Sciatic nerve (tissue), 2 donors: ENCODE measurements at regions not wholly inside any gene's neighbourhood (a gene's known extent, or its start where the extent isn't known, plus 50 kb on each side); places are given as distances from the start of the nearest gene placed in this dataset.
A peak's percentile ranks its signal among the peaks of the same experiment; 100 is the strongest.

Source experiments
- ATAC-seq: fragments of 200-7000 bp; cut with Tn5 transposase; one replicate; pipeline ENCODE4 v1.9.1; 2020; ENCODE audit warnings: mild to moderate bottlenecking, moderate library complexity
- DNase-seq: peaks from one replicate; pipeline ENCODE4 v3.0.0-alpha.2; 2020; ENCODE audit warnings: low spot score
- intact Hi-C: fragments of 100-400 bp; cut with DNase I; formaldehyde crosslinking; loops from one replicate; pipeline ENCODE4 v1.14.2; 2022
- donor health status: DM: no; HTN: no; CAD: no.
- donor health status: DM: no; HTN: no; CAD: no.

- no peak for ATAC-seq
- intact Hi-C loops, result no loop called here
- no peak for DNase-seq
Observed at GRCh38 chr7:47152307-47152706, 429.6 kb downstream of the TNS3 start.

DNA sequence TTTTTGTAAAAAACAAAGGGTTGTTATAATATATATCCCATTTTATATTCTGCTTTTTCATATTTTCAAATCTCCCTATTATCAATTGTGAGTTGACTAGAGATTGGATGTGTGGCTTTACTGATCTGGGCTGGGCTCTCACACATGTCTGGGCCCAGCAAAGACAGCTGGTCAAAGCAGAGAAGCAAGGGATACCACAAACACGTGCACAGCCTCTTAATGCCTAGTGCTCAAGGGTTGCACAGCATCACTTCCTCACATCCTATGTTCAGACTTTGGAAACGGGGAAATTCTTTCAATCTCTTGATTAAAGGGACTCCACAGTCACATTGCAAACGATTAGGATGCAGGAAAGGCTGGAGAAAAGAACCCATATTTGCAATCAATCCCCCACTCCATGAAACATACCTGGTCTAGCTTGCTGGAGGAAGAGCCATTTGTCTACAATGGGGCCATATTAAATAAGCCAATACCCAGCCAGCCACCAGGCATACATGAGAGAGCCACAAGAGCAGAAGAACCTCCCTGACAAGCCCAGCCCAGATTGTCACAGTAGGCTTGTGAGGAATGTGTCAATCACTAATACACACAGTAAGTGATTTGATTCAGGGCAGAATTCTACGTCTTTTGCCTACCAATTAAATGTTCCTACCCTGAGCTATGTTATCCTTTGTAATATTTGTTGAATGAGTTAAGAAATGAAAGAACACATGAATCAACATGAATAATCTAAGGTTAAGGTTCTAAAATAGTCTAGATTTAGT lies 431.2 kb downstream of the TNS3 start:
- DNase-seq, result no peak
- intact Hi-C loops, result no loop called here
- ATAC-seq, result no peak

GRCh38 chr7:47149971-47150370 lies 431.9 kb downstream of the TNS3 start:
- intact Hi-C loops, result no loop called here
- DNase-seq (no peak), ATAC-seq (no peak)

- DNase-seq (no peak), ATAC-seq (peak; percentile 14)
- intact Hi-C loops, result no loop called here
Observed at GRCh38 chr7:47149208-47149839, 432.6 kb downstream of the TNS3 start.

DNA sequence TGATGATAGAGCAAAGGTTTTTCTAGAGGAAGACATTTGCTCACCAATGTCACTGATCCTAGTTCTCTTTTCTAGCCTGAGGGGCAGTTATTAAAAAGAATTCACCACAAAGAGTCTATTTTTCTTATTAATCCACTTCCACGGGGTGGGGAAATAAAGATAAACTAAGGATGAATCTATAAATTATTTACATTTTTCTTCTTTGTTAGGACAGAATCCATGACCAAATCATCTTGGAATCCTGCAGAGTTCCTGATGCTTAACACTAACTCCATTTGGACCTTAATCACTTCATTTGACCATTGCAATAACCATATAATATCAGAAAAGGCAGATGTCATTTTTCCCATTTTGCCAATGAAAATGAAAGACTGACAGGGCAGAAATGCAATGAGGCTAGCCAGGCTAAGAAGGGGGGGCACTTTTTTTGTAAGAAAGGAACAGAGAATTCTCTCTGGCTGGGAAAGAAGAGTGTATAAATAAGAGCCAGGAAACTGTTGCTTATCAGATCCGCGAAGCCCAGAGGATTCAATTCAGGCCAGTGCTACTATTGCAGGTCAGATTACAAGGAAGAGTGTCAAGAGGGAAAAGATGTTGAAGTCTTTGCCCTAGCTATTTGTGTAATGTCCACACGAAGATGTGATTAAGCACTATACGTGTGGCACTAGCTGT lies 433.2 kb downstream of the TNS3 start:
- DNase-seq (no peak), ATAC-seq (peak; percentile 44)
- intact Hi-C loops, result no loop called here

DNA sequence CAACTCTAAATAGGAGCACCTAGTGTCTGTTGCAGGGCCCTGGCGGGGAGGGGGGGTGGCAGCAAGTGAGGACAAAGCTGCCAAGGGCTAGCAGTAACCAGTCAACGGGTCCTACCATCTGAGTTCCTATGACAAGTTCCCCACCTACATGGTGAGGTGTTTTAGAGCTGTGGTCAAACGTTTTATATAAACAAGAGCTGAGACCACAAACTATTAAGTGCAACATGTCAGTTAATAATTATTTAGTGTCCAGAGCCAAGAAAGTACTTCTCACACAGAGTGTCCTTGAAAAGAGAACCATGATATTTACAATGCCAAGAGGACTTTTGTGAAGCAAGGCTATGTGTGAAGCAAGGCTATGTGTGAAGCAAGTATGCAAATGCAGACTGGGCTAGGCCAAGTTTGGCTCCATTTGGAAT lies 434.7 kb downstream of the TNS3 start:
- DNase-seq (no peak), ATAC-seq (no peak)
- intact Hi-C loops, result no loop called here

- DNase-seq (no peak), ATAC-seq (no peak)
- intact Hi-C loops, result no loop called here
Observed at GRCh38 chr7:47145982-47146381, 435.9 kb downstream of the TNS3 start.

- DNase-seq (no peak), ATAC-seq (peak; percentile 71)
- intact Hi-C loops, result no loop called here
Observed at GRCh38 chr7:47145186-47145725, 436.7 kb downstream of the TNS3 start.

DNA sequence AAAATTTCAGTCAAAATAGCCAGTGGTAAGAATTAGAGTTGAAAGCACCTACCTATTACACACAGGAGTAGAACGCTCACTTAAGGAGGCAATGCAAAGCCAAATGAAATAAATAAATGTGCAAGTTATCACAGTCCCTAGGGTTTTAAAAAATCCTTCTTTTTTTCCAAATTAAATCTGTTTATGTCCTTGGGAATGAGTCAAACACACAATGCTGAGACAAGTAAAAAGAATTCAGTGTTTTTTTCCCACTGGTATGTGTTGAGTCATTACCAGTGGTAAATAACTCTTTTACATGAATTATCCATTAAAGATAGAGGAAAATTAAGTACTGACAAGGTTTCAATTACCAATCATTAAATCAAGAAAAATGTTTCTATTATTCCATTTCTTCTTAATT lies 438.6 kb downstream of the TNS3 start:
- intact Hi-C loops, result no loop called here
- DNase-seq (no peak), ATAC-seq (no peak)

DNA sequence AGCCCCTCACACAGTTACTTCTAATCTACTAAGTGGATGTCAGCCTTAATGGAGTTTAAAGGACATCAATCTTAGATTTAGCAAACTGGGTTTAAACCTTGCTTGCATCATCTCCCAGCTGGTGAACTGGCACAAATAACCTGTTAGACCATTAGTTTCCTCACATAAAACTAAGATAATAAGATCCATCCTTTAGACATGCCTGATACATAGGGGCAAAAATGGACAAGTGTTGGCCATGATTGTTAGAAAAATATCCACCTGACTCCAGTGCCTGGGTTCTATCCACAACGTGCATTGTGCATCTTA lies 439.1 kb downstream of the TNS3 start:
- ATAC-seq (no peak), DNase-seq (no peak)
- intact Hi-C loops, result no loop called here

DNA sequence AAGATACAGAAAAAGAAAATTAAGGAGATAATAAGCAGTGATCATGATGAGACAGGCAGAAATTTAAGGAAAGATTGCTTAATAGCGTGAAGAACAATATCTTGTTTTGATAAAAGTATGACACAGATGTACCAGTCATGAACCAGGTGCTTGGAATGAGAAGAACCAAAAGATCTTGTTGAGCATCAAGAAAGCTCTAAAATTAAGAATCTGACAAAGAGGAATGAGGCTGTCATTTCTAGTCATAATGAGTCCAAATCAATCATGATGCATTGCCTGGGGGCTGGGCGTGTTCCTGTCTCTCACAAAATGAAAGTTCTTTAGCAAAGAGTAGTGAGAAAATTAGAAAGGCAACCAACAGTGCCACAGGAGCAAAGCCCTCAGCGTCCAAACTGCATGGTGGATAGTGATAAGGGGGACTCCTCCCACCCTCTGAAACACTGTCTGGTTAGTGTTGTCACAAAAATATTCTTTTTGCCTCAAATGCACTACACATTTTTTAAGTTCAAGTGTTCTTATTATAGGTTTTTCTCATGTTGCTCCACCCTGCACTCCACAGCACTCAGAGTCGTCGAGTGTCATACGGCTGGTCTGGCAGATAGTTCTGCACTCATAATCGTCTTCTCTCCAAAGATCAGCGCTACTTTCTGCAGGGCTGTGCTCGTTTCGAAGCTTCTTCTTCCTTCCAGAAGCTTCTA lies 439.6 kb downstream of the TNS3 start:
- intact Hi-C loops, result no loop called here
- no peak for ATAC-seq
- no peak for DNase-seq

- intact Hi-C loops, result no loop called here
- ATAC-seq (no peak), DNase-seq (no peak)
Observed at GRCh38 chr7:47132471-47132870, 449.4 kb downstream of the TNS3 start.

DNA sequence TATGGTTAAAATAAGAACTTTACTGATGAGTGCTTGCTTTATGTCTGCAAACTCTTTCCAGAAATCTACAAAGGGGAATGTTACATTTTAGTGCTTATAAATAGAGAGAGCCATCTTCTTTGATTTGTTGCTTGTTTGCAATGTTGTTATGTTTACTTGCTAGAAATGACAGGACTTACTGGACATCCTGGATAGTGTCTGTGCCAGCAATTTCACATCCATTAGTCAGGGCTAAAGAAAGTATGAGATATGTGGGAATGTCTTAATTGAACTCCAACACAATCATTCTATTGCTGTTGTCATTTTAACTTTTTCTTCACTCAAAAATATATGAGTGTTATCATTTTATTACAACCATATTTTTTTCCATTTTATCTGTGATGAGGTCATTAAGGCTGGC lies 453.2 kb downstream of the TNS3 start:
- ATAC-seq (no peak), DNase-seq (no peak)
- intact Hi-C loops, result no loop called here

DNA sequence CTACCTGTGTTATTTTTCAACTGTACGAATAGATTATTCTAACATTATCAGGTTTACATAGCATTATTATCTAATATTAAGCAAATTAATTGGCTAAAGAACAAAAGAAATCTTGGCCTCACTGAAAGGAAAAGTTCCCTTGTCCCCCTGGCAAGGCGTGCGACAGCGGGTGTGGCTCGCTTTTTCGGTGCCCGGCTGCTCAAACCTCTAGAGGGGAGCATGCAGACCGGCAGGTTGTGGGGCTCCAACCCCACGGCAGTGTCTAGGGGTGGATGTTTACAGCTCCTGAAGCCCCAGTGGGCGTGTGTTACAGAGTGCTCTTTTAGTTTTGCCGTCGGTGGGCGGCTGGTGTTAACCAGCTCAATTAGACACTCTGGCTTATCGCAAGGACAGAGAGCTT lies 456.4 kb downstream of the TNS3 start:
- no peak for ATAC-seq
- intact Hi-C loops, result no loop called here
- DNase-seq, result no peak

GRCh38 chr7:47119261-47119865 lies 462.5 kb downstream of the TNS3 start:
- intact Hi-C loops, result no loop called here
- ATAC-seq (no peak), DNase-seq (no peak)

- intact Hi-C loops, result no loop called here
- ATAC-seq (peak; percentile 22), DNase-seq (no peak)
Observed at GRCh38 chr7:47104206-47104549, 477.7 kb downstream of the TNS3 start.

- intact Hi-C loops, result no loop called here
- DNase-seq (no peak), ATAC-seq (peak; percentile 17)
Observed at GRCh38 chr7:47103498-47104205, 478.3 kb downstream of the TNS3 start.

GRCh38 chr7:47102331-47102841 lies 479.5 kb downstream of the TNS3 start:
- no peak for ATAC-seq
- intact Hi-C loops, result no loop called here
- DNase-seq, result no peak
